HEK293 (cell line): ENCODE measurements at regions not wholly inside any gene's neighbourhood (a gene's known extent, or its start where the extent isn't known, plus 50 kb on each side); places are given as distances from the start of the nearest gene placed in this dataset.

ENCODE experiments used
- BCL11A ChIP-seq: fragments of 450-650 bp; formaldehyde crosslinking; IDR thresholded peaks from 2 replicates; pipeline ENCODE4 v1.5.1; 2016; ENCODE audit warnings: low read depth, missing biosample characterization, missing genetic modification characterization
- HOXA7 ChIP-seq: sonication (generic); formaldehyde crosslinking; IDR thresholded peaks from 2 replicates; pipeline ENCODE4 v1.8.1; 2022; ENCODE audit warnings: missing genetic modification reagents, borderline replicate concordance
- KLF9 ChIP-seq: fragments of 450-650 bp; formaldehyde crosslinking; IDR thresholded peaks from 2 replicates; pipeline ENCODE4 v1.5.1; 2016; ENCODE audit warnings: missing biosample characterization, missing genetic modification characterization, low read depth
- SCRT1 ChIP-seq: fragments of 450-650 bp; formaldehyde crosslinking; IDR thresholded peaks from 2 replicates; pipeline ENCODE4 v1.5.1; 2016; ENCODE audit warnings: missing biosample characterization, missing genetic modification characterization, borderline replicate concordance
- ZBTB7A ChIP-seq: fragments of 450-650 bp; formaldehyde crosslinking; IDR thresholded peaks from 2 replicates; pipeline ENCODE4 v1.5.1; 2016; ENCODE audit warnings: low read depth, missing biosample characterization, missing genetic modification characterization
- ZNF221 ChIP-seq: fragments of 450-650 bp; formaldehyde crosslinking; IDR thresholded peaks from 2 replicates; pipeline ENCODE4 v1.5.1; 2017; ENCODE audit warnings: missing biosample characterization, missing genetic modification characterization, borderline replicate concordance
- ZNF266 ChIP-seq: fragments of 450-650 bp; formaldehyde crosslinking; IDR thresholded peaks from 2 replicates; pipeline ENCODE4 v1.5.1; 2016; ENCODE audit warnings: missing biosample characterization, missing genetic modification characterization, low read depth
- ZNF433 ChIP-seq: fragments of 450-650 bp; formaldehyde crosslinking; IDR thresholded peaks from 2 replicates; pipeline ENCODE4 v1.5.1; 2016; ENCODE audit warnings: missing biosample characterization, missing genetic modification characterization, low read depth
- ZNF521 ChIP-seq: fragments of 450-650 bp; formaldehyde crosslinking; IDR thresholded peaks from 2 replicates; pipeline ENCODE4 v1.5.1; 2017; ENCODE audit warnings: missing biosample characterization, mild to moderate bottlenecking, missing genetic modification characterization
- ZNF624 ChIP-seq: fragments of 450-650 bp; formaldehyde crosslinking; IDR thresholded peaks from 2 replicates; pipeline ENCODE4 v1.5.1; 2017; ENCODE audit warnings: missing biosample characterization, missing genetic modification characterization
- ZSCAN30 ChIP-seq: fragments of 450-650 bp; IDR thresholded peaks from 2 replicates; pipeline ENCODE4 v1.5.1; 2018; ENCODE audit warnings: missing biosample characterization, mild to moderate bottlenecking, missing genetic modification characterization, moderate library complexity
- TF ChIP-seq, protein P1 (sequence below): fragments of 450-650 bp; formaldehyde crosslinking; IDR thresholded peaks from 2 replicates; pipeline ENCODE4 v1.5.1; 2016; ENCODE audit warnings: missing biosample characterization, missing genetic modification characterization

DNA sequence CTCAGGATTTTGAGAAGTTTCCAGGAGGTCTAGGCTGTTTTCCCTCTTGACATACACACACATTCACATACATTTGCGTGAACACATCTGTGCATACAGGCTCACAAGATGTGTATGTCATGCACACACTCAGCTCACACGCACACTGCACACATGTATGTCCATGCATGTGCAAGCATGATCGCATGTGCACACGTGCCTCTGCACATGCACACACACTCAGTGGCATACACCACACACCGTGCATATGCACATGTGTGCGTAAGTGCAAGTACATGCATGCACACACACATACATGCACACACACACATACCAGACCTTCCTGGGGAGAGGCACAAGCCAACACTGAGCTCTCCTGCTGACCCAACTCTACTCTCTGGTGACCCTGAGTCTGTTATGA, 171.4 kb downstream of the RBFOX3 start:
- TF ChIP-seq SCRT1 (no peak), ZBTB7A (no peak), BCL11A (tag by site-specific recombination) (no peak), HOXA7 (CRISPR knock-in tag) (no peak), ZNF521 (tag by site-specific recombination) (no peak), ZNF624 (no peak), ZSCAN30 (tag by site-specific recombination) (no peak), KLF9 (no peak), ZNF221 (tag by site-specific recombination) (no peak), ZNF433 (tag by site-specific recombination) (no peak), ZNF266 (tag by site-specific recombination) (no peak)
- TF ChIP-seq, protein P1, sequence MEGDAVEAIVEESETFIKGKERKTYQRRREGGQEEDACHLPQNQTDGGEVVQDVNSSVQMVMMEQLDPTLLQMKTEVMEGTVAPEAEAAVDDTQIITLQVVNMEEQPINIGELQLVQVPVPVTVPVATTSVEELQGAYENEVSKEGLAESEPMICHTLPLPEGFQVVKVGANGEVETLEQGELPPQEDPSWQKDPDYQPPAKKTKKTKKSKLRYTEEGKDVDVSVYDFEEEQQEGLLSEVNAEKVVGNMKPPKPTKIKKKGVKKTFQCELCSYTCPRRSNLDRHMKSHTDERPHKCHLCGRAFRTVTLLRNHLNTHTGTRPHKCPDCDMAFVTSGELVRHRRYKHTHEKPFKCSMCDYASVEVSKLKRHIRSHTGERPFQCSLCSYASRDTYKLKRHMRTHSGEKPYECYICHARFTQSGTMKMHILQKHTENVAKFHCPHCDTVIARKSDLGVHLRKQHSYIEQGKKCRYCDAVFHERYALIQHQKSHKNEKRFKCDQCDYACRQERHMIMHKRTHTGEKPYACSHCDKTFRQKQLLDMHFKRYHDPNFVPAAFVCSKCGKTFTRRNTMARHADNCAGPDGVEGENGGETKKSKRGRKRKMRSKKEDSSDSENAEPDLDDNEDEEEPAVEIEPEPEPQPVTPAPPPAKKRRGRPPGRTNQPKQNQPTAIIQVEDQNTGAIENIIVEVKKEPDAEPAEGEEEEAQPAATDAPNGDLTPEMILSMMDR (tag by site-specific recombination) = no peak
